GM12872 (cell line): ENCODE measurements at regions not wholly inside any gene's neighbourhood (a gene's known extent, or its start where the extent isn't known, plus 50 kb on each side); places are given as distances from the start of the nearest gene placed in this dataset.

Experiments used
- TF ChIP-seq, protein P1 (sequence below): IDR thresholded peaks from 3 replicates; pipeline ENCODE4 v1.5.1; 2011; ENCODE audit warnings: low read depth, mild to moderate bottlenecking, low read length, moderate library complexity; ENCODE audit not compliant: insufficient read depth

- TF ChIP-seq, protein P1, sequence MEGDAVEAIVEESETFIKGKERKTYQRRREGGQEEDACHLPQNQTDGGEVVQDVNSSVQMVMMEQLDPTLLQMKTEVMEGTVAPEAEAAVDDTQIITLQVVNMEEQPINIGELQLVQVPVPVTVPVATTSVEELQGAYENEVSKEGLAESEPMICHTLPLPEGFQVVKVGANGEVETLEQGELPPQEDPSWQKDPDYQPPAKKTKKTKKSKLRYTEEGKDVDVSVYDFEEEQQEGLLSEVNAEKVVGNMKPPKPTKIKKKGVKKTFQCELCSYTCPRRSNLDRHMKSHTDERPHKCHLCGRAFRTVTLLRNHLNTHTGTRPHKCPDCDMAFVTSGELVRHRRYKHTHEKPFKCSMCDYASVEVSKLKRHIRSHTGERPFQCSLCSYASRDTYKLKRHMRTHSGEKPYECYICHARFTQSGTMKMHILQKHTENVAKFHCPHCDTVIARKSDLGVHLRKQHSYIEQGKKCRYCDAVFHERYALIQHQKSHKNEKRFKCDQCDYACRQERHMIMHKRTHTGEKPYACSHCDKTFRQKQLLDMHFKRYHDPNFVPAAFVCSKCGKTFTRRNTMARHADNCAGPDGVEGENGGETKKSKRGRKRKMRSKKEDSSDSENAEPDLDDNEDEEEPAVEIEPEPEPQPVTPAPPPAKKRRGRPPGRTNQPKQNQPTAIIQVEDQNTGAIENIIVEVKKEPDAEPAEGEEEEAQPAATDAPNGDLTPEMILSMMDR = no peak
These were observed 151.7 kb downstream of the LYPLAL1 start for GRCh38 chr1:219325368-219325742.

DNA sequence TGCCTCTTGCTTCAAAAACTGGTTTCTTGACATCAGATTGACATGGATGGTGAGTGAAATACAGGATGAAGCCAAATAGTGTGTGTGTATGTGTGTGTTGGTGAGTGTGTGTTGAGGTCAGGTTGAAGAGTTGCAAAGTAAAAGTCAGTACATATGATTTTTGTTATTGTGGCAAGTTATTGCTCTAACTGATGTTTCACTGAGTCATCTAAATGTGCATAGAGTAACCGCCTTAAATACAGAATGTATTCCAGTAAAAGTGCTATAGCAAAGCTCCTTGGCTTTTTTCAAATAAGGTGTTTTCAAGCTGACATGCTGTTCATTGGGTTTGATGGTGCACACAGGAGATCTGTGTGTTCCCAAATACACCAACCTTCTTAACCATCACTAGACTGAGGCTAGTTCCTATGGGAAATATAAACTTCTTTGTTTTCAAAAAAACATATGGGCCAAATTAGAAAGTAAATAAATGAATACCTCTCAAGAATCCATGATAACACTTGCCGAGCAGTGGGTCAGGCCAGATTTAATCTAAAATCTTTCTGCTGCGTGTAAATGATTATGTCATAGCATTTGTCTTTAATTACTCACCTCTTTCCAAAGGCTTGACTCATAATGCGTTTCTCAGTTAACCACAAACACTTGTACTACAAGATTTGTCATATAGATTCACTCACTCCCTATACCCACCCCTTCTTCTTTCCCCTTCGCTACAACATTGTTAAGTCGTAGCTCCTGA, 151.1 kb downstream of the LYPLAL1 start:
- TF ChIP-seq, protein P1 = no peak

DNA sequence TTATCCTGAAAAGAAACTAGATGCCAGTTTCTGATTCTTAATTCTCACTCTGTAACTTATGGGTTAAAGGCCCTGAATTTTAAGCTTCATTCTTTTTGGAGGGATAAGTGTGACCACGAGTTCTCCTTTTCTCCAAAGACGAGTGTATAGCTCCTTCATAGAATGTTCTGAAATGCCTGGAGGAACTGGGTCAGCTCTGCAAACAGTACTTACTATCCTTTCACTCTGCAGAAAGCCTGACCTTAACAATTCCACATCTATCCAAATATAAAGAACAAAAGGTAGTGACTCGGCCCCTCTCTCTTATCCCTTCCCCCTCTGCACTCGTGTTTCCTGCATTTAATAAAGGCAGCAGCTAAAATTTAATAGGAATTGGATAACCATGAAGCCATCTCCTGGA, 150.5 kb downstream of the LYPLAL1 start:
- TF ChIP-seq, protein P1 = no peak

DNA sequence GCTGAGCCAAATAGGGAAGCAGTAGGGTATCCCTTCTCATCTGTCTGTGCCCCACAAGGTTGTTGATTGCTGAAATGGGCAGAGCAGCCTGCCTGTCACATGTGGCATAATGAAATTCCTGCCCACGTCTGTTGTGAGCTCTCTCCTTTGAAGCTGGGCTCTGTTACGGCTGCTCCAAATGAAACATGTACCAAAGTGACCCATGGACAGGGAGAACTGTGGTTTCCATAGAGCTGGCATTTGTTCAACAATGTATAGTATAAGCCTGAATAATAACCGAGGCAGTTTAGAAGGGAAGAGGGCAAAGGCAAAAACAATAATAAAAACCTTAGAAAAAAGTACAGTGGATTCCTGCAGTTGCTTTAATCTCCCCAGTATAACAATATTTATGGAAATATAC, 149.7 kb downstream of the LYPLAL1 start:
- TF ChIP-seq, protein P1 = no peak

GRCh38 chr1:219322766-219323165, 149.1 kb downstream of the LYPLAL1 start:
- TF ChIP-seq, protein P1 = no peak

DNA sequence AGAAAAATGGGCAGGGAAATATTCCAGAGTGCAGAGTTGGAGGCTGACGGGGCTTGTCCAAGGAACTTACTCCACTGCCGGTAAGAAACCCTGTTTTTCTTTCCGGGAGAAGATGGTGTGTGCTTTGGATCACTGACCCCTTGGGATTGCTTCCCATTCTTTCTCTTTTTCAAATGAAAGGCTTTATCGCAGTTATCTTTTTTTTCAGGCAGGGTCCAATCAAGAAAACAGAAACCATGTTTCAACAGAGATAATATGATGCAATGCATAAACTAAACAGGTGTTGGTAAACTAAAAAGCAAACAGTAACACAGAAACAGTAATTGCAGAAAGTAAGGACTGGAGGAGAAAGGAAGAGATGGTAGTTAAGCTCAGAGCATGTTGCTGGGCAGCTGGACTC, 145.1 kb downstream of the LYPLAL1 start:
- TF ChIP-seq, protein P1 = no peak

GRCh38 chr1:219317762-219318353, 144.2 kb downstream of the LYPLAL1 start:
- TF ChIP-seq, protein P1 = peak; percentile 76
